Prostate gland (tissue), 2 donors: ENCODE measurements at regions not wholly inside any gene's neighbourhood (a gene's known extent, or its start where the extent isn't known, plus 50 kb on each side); places are given as distances from the start of the nearest gene placed in this dataset.

Experiments
- DNase-seq: peaks from one replicate; pipeline ENCODE4 v3.0.0-alpha.2; 2019; ENCODE audit warnings: low spot score
- H3K27ac ChIP-seq, 2 donors: fragments of 200-600 bp; sonication (generic); 2 replicates each; pipeline ENCODE4 v1.5.1; 2017 to 2019
- H3K27me3 ChIP-seq: fragments of 200-600 bp; sonication (generic); replicated peaks from 2 replicates; pipeline ENCODE4 v1.5.1; 2019; ENCODE audit not compliant: insufficient read depth
- H3K36me3 ChIP-seq, 2 donors: fragments of 200-600 bp; sonication (generic); 1 replicate in 1 of 2; 2 replicates in 1 of 2; pipeline versions ENCODE4 v1.5.1 to v1.8.1; 2017 to 2019
- H3K4me1 ChIP-seq: fragments of 200-600 bp; sonication (generic); replicated peaks from 2 replicates; pipeline ENCODE4 v1.5.1; 2019
- H3K4me3 ChIP-seq, 2 donors: fragments of 200-600 bp; sonication (generic); 2 replicates each; pipeline ENCODE4 v1.5.1; 2017 to 2019
- H3K9me3 ChIP-seq: fragments of 200-600 bp; sonication (generic); 2 replicates; pipeline ENCODE4 v1.5.1; 2017
- CTCF ChIP-seq, 4 experiments: fragments of 200-600 bp in 2 of 4; fragments of 450-650 bp in 2 of 4; sonication (generic) in 2 of 4; IDR thresholded peaks; 1 replicate in 3 of 4; 2 replicates in 1 of 4; pipeline ENCODE4 v1.5.1; 2016 to 2019; ENCODE audit warnings: antibody characterized with exemption in 4 of 4, mild to moderate bottlenecking in 2 of 4, moderate library complexity in 2 of 4
- POLR2A ChIP-seq: fragments of 450-650 bp; IDR thresholded peaks from one replicate; pipeline ENCODE4 v1.6.1; 2016; ENCODE audit warnings: antibody characterized with exemption, mild to moderate bottlenecking
- POLR2AphosphoS5 ChIP-seq: sonication (generic); formaldehyde crosslinking; IDR thresholded peaks from one replicate; pipeline ENCODE4 v1.6.1; 2017; ENCODE audit warnings: antibody characterized with exemption
- WGBS: methylation state at CpG from one replicate; pipeline ENCODE4 v1.1.5; 2018; 5-methylcytosine and 5-hydroxymethylcytosine counted together
- intact Hi-C: fragments of 100-400 bp; cut with DNase I; formaldehyde crosslinking; loops from one replicate; pipeline ENCODE4 v1.14.2; 2022

- Histone ChIP-seq H3K9me3 (no peaks in the 10 kb centered on the region), H3K27ac (no peak overlapping the region), H3K36me3 (no peaks in the 10 kb centered on the region), H3K27me3 (no peaks in the 10 kb centered on the region), H3K4me1 (no peaks in the 10 kb centered on the region), H3K4me3 (no peak overlapping the region)
- intact Hi-C loops, result no loop called here
- no peak for DNase-seq
- TF ChIP-seq POLR2A, result no peak
- no peak for TF ChIP-seq CTCF (IDR thresholded peaks at IDR 0.05)
- TF ChIP-seq POLR2AphosphoS5, result no peak
- WGBS, result 50% methylated on average over 1 of the region's 1 CpG
These were observed 157.5 kb upstream of the FERD3L start for GRCh38 chr7:19302731-19303130.

- Histone ChIP-seq H3K27ac (no peak overlapping the region), H3K36me3 (no peaks in the 10 kb centered on the region), H3K9me3 (no peaks in the 10 kb centered on the region), H3K4me1 (no peaks in the 10 kb centered on the region), H3K27me3 (no peaks in the 10 kb centered on the region), H3K4me3 (no peak overlapping the region)
- intact Hi-C loops, result no loop called here
- TF ChIP-seq POLR2A (no peak), POLR2AphosphoS5 (no peak), CTCF (IDR thresholded peaks at IDR 0.05) (no peak)
- WGBS, result 91% methylated on average over 2 of the region's 2 CpGs
- no peak for DNase-seq
These were observed 151.4 kb upstream of the FERD3L start for GRCh38 chr7:19296617-19297016.

- no peak for DNase-seq
- intact Hi-C loops, result no loop called here
- Histone ChIP-seq H3K9me3 (no peaks in the 10 kb centered on the region), H3K4me1 (no peaks in the 10 kb centered on the region), H3K27me3 (no peaks in the 10 kb centered on the region), H3K4me3 (no peak overlapping the region), H3K36me3 (no peaks in the 10 kb centered on the region), H3K27ac (no peak overlapping the region)
- TF ChIP-seq POLR2A (no peak), POLR2AphosphoS5 (no peak), CTCF (IDR thresholded peaks at IDR 0.05) (no peak)
- WGBS, result 78% methylated on average over 5 of the region's 5 CpGs
These were observed 150.2 kb upstream of the FERD3L start for GRCh38 chr7:19295376-19295775.

GRCh38 chr7:19294619-19295018 lies 149.4 kb upstream of the FERD3L start:
- H3K9me3 ChIP-seq, result no peaks in the 10 kb centered on the region
- H3K36me3 ChIP-seq, result no peaks in the 10 kb centered on the region
- intact Hi-C loops, result no loop called here
- no peak overlapping the region for H3K4me3 ChIP-seq
- DNase-seq, result no peak
- no peaks in the 10 kb centered on the region for H3K4me1 ChIP-seq
- no peak overlapping the region for H3K27ac ChIP-seq
- H3K27me3 ChIP-seq, result no peaks in the 10 kb centered on the region
- WGBS, result 28% methylated on average over 5 of the region's 5 CpGs
- TF ChIP-seq CTCF (IDR thresholded peaks at IDR 0.05), result no peak
- no peak for TF ChIP-seq POLR2A
- TF ChIP-seq POLR2AphosphoS5, result no peak

- Histone ChIP-seq H3K9me3 (no peaks in the 10 kb centered on the region), H3K4me3 (no peak overlapping the region), H3K36me3 (no peaks in the 10 kb centered on the region), H3K4me1 (no peaks in the 10 kb centered on the region), H3K27ac (no peak overlapping the region), H3K27me3 (no peaks in the 10 kb centered on the region)
- intact Hi-C loops, result no loop called here
- no peak for DNase-seq
- TF ChIP-seq POLR2A, result no peak
- no peak for TF ChIP-seq CTCF (IDR thresholded peaks at IDR 0.05)
- no peak for TF ChIP-seq POLR2AphosphoS5
- 73% methylated on average over 3 of the region's 3 CpGs for WGBS
These were observed 148.2 kb upstream of the FERD3L start for GRCh38 chr7:19293431-19293830.
